H1 (cell line): ENCODE measurements at regions not wholly inside any gene's neighbourhood (a gene's known extent, or its start where the extent isn't known, plus 50 kb on each side); places are given as distances from the start of the nearest gene placed in this dataset.
A peak's percentile ranks its signal among the peaks of the same experiment; 100 is the strongest.

Experiments used
- CTCF ChIA-PET: fragments of 300-600 bp; sonication (Branson Sonifier 250); formaldehyde crosslinking; loops from one replicate; lab custom pipeline; 2021; ENCODE audit not compliant: partially characterized antibody; lab: Charles Lee
- POLR2A ChIA-PET: fragments of 300-600 bp; sonication (Branson Sonifier 250); formaldehyde crosslinking; loops from one replicate; lab custom pipeline; 2021; ENCODE audit warnings: inconsistent platforms; ENCODE audit not compliant: partially characterized antibody; lab: Charles Lee
- DNase-seq, 2 experiments: peaks; one replicate each; pipeline versions ENCODE4 v3.0.0 to v3.0.0-alpha.2; 2010 to 2022; ENCODE audit warnings: low spot score in 2 of 2, low read depth in 1 of 2, mixed read lengths in 1 of 2
- FAIRE-seq: peaks from 2 replicates; lab custom pipeline; 2011; peaks lifted over from hg19 to GRCh38; lab: Jason Lieb, UNC
- H2AFZ ChIP-seq: 2 replicates; pipeline ENCODE4 v1.8.1; 2012; ENCODE audit warnings: low read length, inconsistent platforms
- H2AK5ac ChIP-seq: 2 replicates; pipeline ENCODE4 v1.6.1; 2013; ENCODE audit warnings: low read depth, low read length
- H2BK120ac ChIP-seq: replicated peaks from 2 replicates; pipeline ENCODE3; 2013; ENCODE audit warnings: low read depth, low read length, inconsistent platforms
- H2BK12ac ChIP-seq: 2 replicates; pipeline ENCODE4 v1.6.1; 2013; ENCODE audit warnings: low read depth, low read length
- H2BK15ac ChIP-seq: 2 replicates; pipeline ENCODE4 v1.6.1; 2013; ENCODE audit warnings: low read length
- H2BK20ac ChIP-seq: 2 replicates; pipeline ENCODE4 v1.6.1; 2013; ENCODE audit warnings: low read length
- H2BK5ac ChIP-seq: 2 replicates; pipeline ENCODE4 v1.6.1; 2013; ENCODE audit warnings: low read depth, low read length
- H3K14ac ChIP-seq: 2 replicates; pipeline ENCODE4 v1.6.1; 2013; ENCODE audit warnings: inconsistent platforms; ENCODE audit not compliant: insufficient read length
- H3K18ac ChIP-seq: 2 replicates; pipeline ENCODE4 v1.6.1; 2013; ENCODE audit warnings: low read length; ENCODE audit errors: extremely low read depth
- H3K23ac ChIP-seq: 2 replicates; pipeline ENCODE4 v1.6.1; 2013; ENCODE audit warnings: inconsistent platforms; ENCODE audit not compliant: insufficient read length
- H3K23me2 ChIP-seq: 2 replicates; pipeline ENCODE4 v1.6.1; 2013; ENCODE audit warnings: low read depth, low read length
- H3K27ac ChIP-seq: 2 replicates; pipeline ENCODE4 v1.6.1; 2011; ENCODE audit warnings: low read depth, low read length, inconsistent platforms
- H3K27me3 ChIP-seq, 4 experiments: replicated peaks in 1 of 4; 1 replicate in 1 of 4; 2 replicates in 3 of 4; pipeline versions ENCODE4 v1.6.1 to v1.8.1; 2011 to 2013; ENCODE audit warnings: low read length in 3 of 4, mild to moderate bottlenecking in 3 of 4, inconsistent platforms in 2 of 4, mixed read lengths in 2 of 4, moderate library complexity in 1 of 4; ENCODE audit not compliant: control insufficient read depth in 3 of 4, insufficient read depth in 3 of 4; ENCODE audit errors: extremely low read depth in 1 of 4
- H3K36me3 ChIP-seq, 4 experiments: 2 replicates each; pipeline versions ENCODE4 v1.6.1 to v1.8.1; 2011 to 2013; ENCODE audit warnings: mild to moderate bottlenecking in 4 of 4, low read length in 3 of 4, moderate library complexity in 2 of 4, control low read depth in 1 of 4, inconsistent platforms in 1 of 4; ENCODE audit not compliant: insufficient read depth in 4 of 4, control insufficient read depth in 2 of 4
- H3K4ac ChIP-seq: replicated peaks from 2 replicates; pipeline ENCODE3; 2013; ENCODE audit warnings: low read length, low read depth, mixed read lengths, inconsistent platforms; ENCODE audit not compliant: insufficient read length
- H3K4me1 ChIP-seq, 4 experiments: replicated peaks in 1 of 4; 1 replicate in 1 of 4; 2 replicates in 3 of 4; pipeline versions ENCODE4 v1.6.1 to v1.8.1; 2011 to 2013; ENCODE audit warnings: low read length in 3 of 4, inconsistent platforms in 2 of 4, mixed read lengths in 1 of 4; ENCODE audit not compliant: insufficient read depth in 4 of 4, control insufficient read depth in 3 of 4
- H3K4me2 ChIP-seq, 2 experiments: 2 replicates each; pipeline versions ENCODE4 v1.6.1 to v1.8.1; 2011 to 2013; ENCODE audit warnings: low read depth in 2 of 2, low read length in 2 of 2, control low read depth in 1 of 2, inconsistent platforms in 1 of 2, mild to moderate bottlenecking in 1 of 2; ENCODE audit not compliant: insufficient read depth in 1 of 2
- H3K4me3 ChIP-seq, 4 experiments: fragments of 200-600, 300-600 bp in 1 of 4; sonication (generic), shearing (Covaris generic), sonication (Bioruptor Twin) in 1 of 4; 2 replicates each; pipeline versions ENCODE4 v1.5.1 to v1.8.1; 2011 to 2016; ENCODE audit warnings: low read length in 4 of 4, low read depth in 3 of 4, control low read depth in 2 of 4, inconsistent platforms in 2 of 4, mild to moderate bottlenecking in 2 of 4, mixed read lengths in 1 of 4, moderate library complexity in 1 of 4; ENCODE audit not compliant: insufficient read depth in 2 of 4; ENCODE audit errors: extremely low read depth in 1 of 4
- H3K56ac ChIP-seq: replicated peaks from 2 replicates; pipeline ENCODE3; 2013; ENCODE audit warnings: low read depth, mild to moderate bottlenecking, mixed read lengths, low read length, inconsistent platforms; ENCODE audit not compliant: insufficient read length
- H3K79me1 ChIP-seq: 2 replicates; pipeline ENCODE4 v1.6.1; 2013; ENCODE audit warnings: low read depth, low read length, control low read depth
- H3K79me2 ChIP-seq, 2 experiments: 2 replicates each; pipeline versions ENCODE4 v1.6.1 to v1.8.1; 2012 to 2013; ENCODE audit warnings: low read length in 2 of 2, mild to moderate bottlenecking in 2 of 2, inconsistent platforms in 1 of 2; ENCODE audit not compliant: insufficient read depth in 2 of 2, control insufficient read depth in 1 of 2
- H3K9ac ChIP-seq, 4 experiments: replicated peaks in 1 of 4; 1 replicate in 1 of 4; 2 replicates in 3 of 4; pipeline versions ENCODE4 v1.6.1 to v1.8.1; 2011 to 2013; ENCODE audit warnings: low read depth in 3 of 4, low read length in 3 of 4, control low read depth in 2 of 4, mild to moderate bottlenecking in 2 of 4, moderate library complexity in 2 of 4, inconsistent platforms in 1 of 4; ENCODE audit errors: extremely low read depth in 1 of 4
- H3K9me3 ChIP-seq, 2 experiments: 2 replicates each; pipeline versions ENCODE4 v1.6.1 to v1.8.1; 2012 to 2013; ENCODE audit warnings: mild to moderate bottlenecking in 2 of 2, moderate library complexity in 2 of 2, control low read depth in 1 of 2, inconsistent platforms in 1 of 2, low read depth in 1 of 2, low read length in 1 of 2, mixed read lengths in 1 of 2; ENCODE audit not compliant: insufficient read depth in 2 of 2
- H4K20me1 ChIP-seq, 2 experiments: replicated peaks in 1 of 2; 2 replicates each; pipeline versions ENCODE3 to v1.8.1; 2011 to 2013; ENCODE audit warnings: inconsistent platforms in 2 of 2, low read length in 2 of 2, mild to moderate bottlenecking in 1 of 2; ENCODE audit not compliant: insufficient read depth in 2 of 2, control insufficient read depth in 1 of 2
- H4K5ac ChIP-seq: 2 replicates; pipeline ENCODE4 v1.6.1; 2013; ENCODE audit warnings: low read length, low read depth, mixed read lengths, inconsistent platforms; ENCODE audit not compliant: insufficient read length
- H4K8ac ChIP-seq: 2 replicates; pipeline ENCODE4 v1.8.0; 2013; ENCODE audit warnings: mild to moderate bottlenecking, moderate library complexity, low read length, inconsistent platforms; ENCODE audit not compliant: insufficient read depth; ENCODE audit errors: extremely low read depth
- H4K91ac ChIP-seq: replicated peaks from 2 replicates; pipeline ENCODE3; 2013; ENCODE audit warnings: low read length, mixed read lengths, inconsistent platforms; ENCODE audit not compliant: insufficient read length
- CTCF ChIP-seq, 3 experiments: IDR thresholded peaks; 1 replicate in 2 of 3; 2 replicates in 1 of 3; pipeline versions ENCODE4 v1.5.1 to v1.6.1; 2011; ENCODE audit warnings: low read length in 3 of 3, mild to moderate bottlenecking in 3 of 3, inconsistent platforms in 2 of 3, low read depth in 1 of 3, moderate library complexity in 1 of 3; ENCODE audit not compliant: insufficient read depth in 1 of 3; ENCODE audit errors: control extremely low read depth in 1 of 3
- JUND ChIP-seq: IDR thresholded peaks from 2 replicates; pipeline ENCODE4 v1.6.1; 2011; ENCODE audit warnings: mild to moderate bottlenecking, improper control_type of control experiment, low read length
- RAD21 ChIP-seq, 2 experiments: IDR thresholded peaks in 1 of 2; conservative IDR thresholded peaks in 1 of 2; 2 replicates each; pipeline ENCODE4 v1.6.1; 2011; ENCODE audit warnings: low read depth in 2 of 2, low read length in 2 of 2, improper control_type of control experiment in 1 of 2, inconsistent platforms in 1 of 2, mild to moderate bottlenecking in 1 of 2, moderate library complexity in 1 of 2
- TAF1 ChIP-seq: IDR thresholded peaks from 2 replicates; pipeline ENCODE4 v1.6.1; 2011; ENCODE audit warnings: mild to moderate bottlenecking, low read depth, low read length
- WGBS, 2 experiments: shearing (Covaris generic) in 1 of 2; methylation state at CpG; one replicate each; pipeline versions ENCODE4 v1.1.6 to v1.1.7; 2013 to 2015; ENCODE audit warnings: low lambda C conversion rate in 2 of 2, mixed read lengths in 2 of 2, inconsistent platforms in 1 of 2, low coverage in 1 of 2, missing lambda C conversion rate in 1 of 2; ENCODE audit not compliant: insufficient replicate concordance in 2 of 2, insufficient coverage in 1 of 2, insufficient read length in 1 of 2; ENCODE audit errors: extremely low coverage in 1 of 2, missing lambda C conversion rate in 1 of 2; 5-methylcytosine and 5-hydroxymethylcytosine counted together

- Histone ChIP-seq H3K79me1 (no peaks in the 10 kb centered on the region), H2AK5ac (no peak overlapping the region), H3K56ac (no peak overlapping the region), H2BK12ac (no peak overlapping the region), H3K27ac (no peak overlapping the region), H2BK5ac (no peak overlapping the region), H3K36me3 (no peaks in the 10 kb centered on the region), H3K9ac (no peak overlapping the region), H3K18ac (no peak overlapping the region), H3K79me2 (no peaks in the 10 kb centered on the region), H3K4me3 (no peak overlapping the region), H4K8ac (no peak overlapping the region), H3K4me1 (no peaks in the 10 kb centered on the region), H3K14ac (no peak overlapping the region), H3K9me3 (peaks cover 0 to 4% of the 10 kb centered on the region in 2 experiments; a peak in 1 of 4 replicates), H4K5ac (no peak overlapping the region), H3K23me2 (no peaks in the 10 kb centered on the region), H3K27me3 (no peaks in the 10 kb centered on the region), H4K91ac (no peak overlapping the region), H2BK15ac (no peak overlapping the region), H2BK120ac (no peak overlapping the region), H2AFZ (no peak overlapping the region), H3K23ac (no peak overlapping the region), H4K20me1 (no peaks in the 10 kb centered on the region), H3K4ac (no peak overlapping the region), H3K4me2 (no peak overlapping the region), H2BK20ac (no peak overlapping the region)
- FAIRE-seq (no peak), DNase-seq (no peak)
- ChIA-PET POLR2A (no interaction called here), CTCF (interaction anchor here (0.6 kb wide), 2 partner anchors 45 to 733 kb away, joined by 3 to 4 read pairs; no protein-coding TSS in a partner anchor)
- 60% methylated on average over 1 of the region's 1 CpG; no CpG with 5 or more reads in 1 of the 2 experiments for WGBS, 2 experiments
- TF ChIP-seq TAF1: no peak
- peak in 1 of 3 experiments; percentile 22; a peak in 2 of 4 replicates for TF ChIP-seq CTCF (IDR thresholded peaks at IDR 0.05; ENCODE audit: control extremely low read depth in 1 of 3, insufficient read depth in 1 of 3, low read depth in 1 of 3, low read length in 3 of 3)
- peak; percentile 42 to 58; a peak in 3 of 4 replicates for TF ChIP-seq RAD21 (IDR thresholded peaks at IDR 0.05 in 1 of 2, conservative IDR thresholded peaks at IDR 0.05 in 1 of 2; ENCODE audit: low read depth in 2 of 2, low read length in 2 of 2)
- TF ChIP-seq JUND: no peak
Measured at GRCh38 chr12:90274407-90274806, 565.8 kb upstream of the ATP2B1 start.
